Fibroblast of skin of scalp (primary cell): ENCODE measurements at regions not wholly inside any gene's neighbourhood (a gene's known extent, or its start where the extent isn't known, plus 50 kb on each side); places are given as distances from the start of the nearest gene placed in this dataset.

Experiments used
- DNase-seq: peaks from one replicate; pipeline ENCODE4 v3.0.0-alpha.2; 2013

- DNase-seq = no peak
These were observed 59.6 kb upstream of the TOM1L1 start for GRCh38 chr17:54840885-54841591.

- DNase-seq = no peak
These were observed 59.0 kb upstream of the TOM1L1 start for GRCh38 chr17:54841656-54842055.

- no peak for DNase-seq
These were observed 56.4 kb upstream of the TOM1L1 start for GRCh38 chr17:54844233-54844632.

GRCh38 chr17:54848368-54848987, 52.2 kb upstream of the TOM1L1 start:
- DNase-seq = no peak

GRCh38 chr17:54849660-54850059, 51.0 kb upstream of the TOM1L1 start:
- no peak for DNase-seq
